DND-41 (cell line): ENCODE measurements at regions not wholly inside any gene's neighbourhood (a gene's known extent, or its start where the extent isn't known, plus 50 kb on each side); places are given as distances from the start of the nearest gene placed in this dataset.

Experiments used
- ATAC-seq: fragments of 200-7000 bp; cut with Tn5 transposase; 3 replicates; pipeline ENCODE4 v1.9.1; 2021; ENCODE audit warnings: low read depth; ENCODE audit not compliant: insufficient read depth
- DNase-seq: peaks from one replicate; pipeline ENCODE4 v3.0.0-alpha.2; 2020
- H2AFZ ChIP-seq: 2 replicates; pipeline ENCODE4 v1.6.0; 2012; ENCODE audit warnings: low read depth, low read length
- H3K27ac ChIP-seq: 2 replicates; pipeline ENCODE4 v1.5.1; 2012; ENCODE audit warnings: low read length, inconsistent platforms
- H3K27me3 ChIP-seq: fragments of 200-600 bp; sonication (generic); 2 replicates; pipeline ENCODE4 v1.6.0; 2012; ENCODE audit warnings: low read length, mild to moderate bottlenecking, inconsistent platforms; ENCODE audit not compliant: insufficient read depth, poor library complexity
- H3K36me3 ChIP-seq: 2 replicates; pipeline ENCODE4 v1.5.1; 2012; ENCODE audit warnings: low read length, inconsistent platforms; ENCODE audit not compliant: insufficient read depth
- H3K4me1 ChIP-seq: 2 replicates; pipeline ENCODE4 v1.5.1; 2012; ENCODE audit warnings: mild to moderate bottlenecking, low read length; ENCODE audit not compliant: insufficient read depth
- H3K4me2 ChIP-seq: 2 replicates; pipeline ENCODE4 v1.6.0; 2012; ENCODE audit warnings: mild to moderate bottlenecking, moderate library complexity, low read length, inconsistent platforms; ENCODE audit not compliant: insufficient read depth
- H3K4me3 ChIP-seq, 2 experiments: fragments of 200-600 bp in 1 of 2; shearing (Covaris generic) in 1 of 2; 2 replicates each; pipeline ENCODE4 v1.5.1; 2012 to 2016; ENCODE audit warnings: inconsistent platforms in 2 of 2, low read length in 2 of 2, mild to moderate bottlenecking in 2 of 2, low read depth in 1 of 2, moderate library complexity in 1 of 2
- H3K79me2 ChIP-seq: 2 replicates; pipeline ENCODE4 v1.6.0; 2012; ENCODE audit warnings: low read length, inconsistent platforms; ENCODE audit not compliant: insufficient read depth
- H3K9ac ChIP-seq: 2 replicates; pipeline ENCODE4 v1.6.0; 2012; ENCODE audit warnings: low read depth, mild to moderate bottlenecking, inconsistent platforms, low read length, moderate library complexity
- H3K9me3 ChIP-seq: 2 replicates; pipeline ENCODE4 v1.5.1; 2012; ENCODE audit warnings: low read length, moderate library complexity, mild to moderate bottlenecking, inconsistent platforms; ENCODE audit not compliant: insufficient read depth, severe bottlenecking
- H4K20me1 ChIP-seq: 2 replicates; pipeline ENCODE4 v1.6.0; 2012; ENCODE audit warnings: low read length; ENCODE audit not compliant: insufficient read depth
- EZH2 ChIP-seq: IDR thresholded peaks from 3 replicates; pipeline ENCODE4 v1.6.1; 2012; ENCODE audit warnings: borderline replicate concordance, low read depth, mild to moderate bottlenecking, moderate library complexity, low read length, inconsistent platforms; ENCODE audit not compliant: severe bottlenecking
- TF ChIP-seq, protein P1 (sequence below): IDR thresholded peaks from 2 replicates; pipeline ENCODE4 v1.5.1; 2012; ENCODE audit warnings: borderline replicate concordance, low read length, moderate library complexity, mild to moderate bottlenecking; ENCODE audit not compliant: poor library complexity, severe bottlenecking; ENCODE audit errors: extremely low read depth

DNA sequence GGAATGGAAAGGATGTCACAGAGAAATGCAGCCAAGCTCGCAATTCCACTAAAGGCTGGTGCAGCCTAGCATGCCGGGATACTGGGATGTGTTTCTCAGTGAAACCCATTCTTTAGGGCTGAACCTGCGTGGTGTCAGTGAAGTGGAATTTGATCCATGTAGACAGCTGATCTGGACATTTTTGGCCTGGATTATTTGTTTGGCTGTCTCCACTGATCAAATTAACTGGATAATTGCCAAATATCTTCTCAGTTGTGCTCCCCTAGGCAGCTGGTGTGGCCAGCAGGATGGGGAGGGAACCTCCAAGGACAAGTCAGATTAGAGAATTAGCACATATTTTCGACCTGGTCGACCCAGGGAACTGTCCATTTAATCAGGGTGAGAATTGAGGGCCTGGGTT is 318.4 kb downstream of the RPS6KC1 start:
- Histone ChIP-seq H3K9me3 (no peaks in the 10 kb centered on the region), H3K4me2 (no peak overlapping the region), H2AFZ (no peak overlapping the region), H3K9ac (no peak overlapping the region), H3K36me3 (no peaks in the 10 kb centered on the region), H3K4me1 (no peaks in the 10 kb centered on the region), H3K27me3 (no peaks in the 10 kb centered on the region), H3K4me3 (no peak overlapping the region), H3K27ac (no peak overlapping the region), H3K79me2 (no peaks in the 10 kb centered on the region), H4K20me1 (no peaks in the 10 kb centered on the region)
- TF ChIP-seq, protein P1, sequence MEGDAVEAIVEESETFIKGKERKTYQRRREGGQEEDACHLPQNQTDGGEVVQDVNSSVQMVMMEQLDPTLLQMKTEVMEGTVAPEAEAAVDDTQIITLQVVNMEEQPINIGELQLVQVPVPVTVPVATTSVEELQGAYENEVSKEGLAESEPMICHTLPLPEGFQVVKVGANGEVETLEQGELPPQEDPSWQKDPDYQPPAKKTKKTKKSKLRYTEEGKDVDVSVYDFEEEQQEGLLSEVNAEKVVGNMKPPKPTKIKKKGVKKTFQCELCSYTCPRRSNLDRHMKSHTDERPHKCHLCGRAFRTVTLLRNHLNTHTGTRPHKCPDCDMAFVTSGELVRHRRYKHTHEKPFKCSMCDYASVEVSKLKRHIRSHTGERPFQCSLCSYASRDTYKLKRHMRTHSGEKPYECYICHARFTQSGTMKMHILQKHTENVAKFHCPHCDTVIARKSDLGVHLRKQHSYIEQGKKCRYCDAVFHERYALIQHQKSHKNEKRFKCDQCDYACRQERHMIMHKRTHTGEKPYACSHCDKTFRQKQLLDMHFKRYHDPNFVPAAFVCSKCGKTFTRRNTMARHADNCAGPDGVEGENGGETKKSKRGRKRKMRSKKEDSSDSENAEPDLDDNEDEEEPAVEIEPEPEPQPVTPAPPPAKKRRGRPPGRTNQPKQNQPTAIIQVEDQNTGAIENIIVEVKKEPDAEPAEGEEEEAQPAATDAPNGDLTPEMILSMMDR, result no peak
- no peak for TF ChIP-seq EZH2
- DNase-seq (no peak), ATAC-seq (no peak)

DNA sequence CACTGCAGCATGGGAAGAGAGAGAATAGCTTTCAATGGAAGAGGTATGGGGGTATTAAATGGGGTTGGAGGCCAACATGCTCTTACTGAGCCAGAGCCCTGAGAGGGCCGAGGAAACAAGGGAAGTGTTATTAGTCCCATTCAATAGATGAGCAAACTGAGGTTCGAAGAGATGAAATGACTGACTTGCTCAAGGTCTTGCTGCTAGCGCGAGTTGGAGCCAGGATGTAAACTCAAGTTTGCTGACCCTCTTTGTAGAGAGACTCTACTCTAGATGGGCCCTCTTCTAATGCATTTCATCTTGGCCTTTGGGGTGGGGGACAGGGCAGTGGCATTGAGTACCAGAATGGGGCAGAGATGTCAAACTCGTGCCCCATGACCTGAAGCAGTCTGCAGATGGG is 319.5 kb downstream of the RPS6KC1 start:
- Histone ChIP-seq H2AFZ (no peak overlapping the region), H3K4me1 (no peaks in the 10 kb centered on the region), H3K27ac (no peak overlapping the region), H3K36me3 (no peaks in the 10 kb centered on the region), H4K20me1 (no peaks in the 10 kb centered on the region), H3K79me2 (no peaks in the 10 kb centered on the region), H3K9me3 (no peaks in the 10 kb centered on the region), H3K4me2 (no peak overlapping the region), H3K9ac (no peak overlapping the region), H3K27me3 (no peaks in the 10 kb centered on the region), H3K4me3 (no peak overlapping the region)
- DNase-seq (no peak), ATAC-seq (no peak)
- TF ChIP-seq, protein P1, result no peak
- no peak for TF ChIP-seq EZH2

- no peak for TF ChIP-seq EZH2
- TF ChIP-seq, protein P1, result no peak
- Histone ChIP-seq H3K27ac (no peak overlapping the region), H4K20me1 (no peaks in the 10 kb centered on the region)
Measured at GRCh38 chr1:213371525-213371846, 320.4 kb downstream of the RPS6KC1 start.

More at GRCh38 chr1:213371525-213371846, 320.4 kb downstream of the RPS6KC1 start:
- Histone ChIP-seq H3K36me3 (no peaks in the 10 kb centered on the region), H3K4me2 (no peak overlapping the region), H3K4me3 (no peak overlapping the region), H2AFZ (no peak overlapping the region), H3K9me3 (no peaks in the 10 kb centered on the region), H3K27me3 (no peaks in the 10 kb centered on the region), H3K79me2 (no peaks in the 10 kb centered on the region), H3K4me1 (no peaks in the 10 kb centered on the region), H3K9ac (no peak overlapping the region)
- DNase-seq (no peak), ATAC-seq (no peak)
